Keratinocyte (primary cell): ENCODE measurements at regions not wholly inside any gene's neighbourhood (a gene's known extent, or its start where the extent isn't known, plus 50 kb on each side); places are given as distances from the start of the nearest gene placed in this dataset.

Experiments
- DNase-seq: peaks from one replicate; pipeline ENCODE4 v3.0.0-alpha.2; 2011; ENCODE audit warnings: low read depth, missing footprints, low spot score
- FAIRE-seq: peaks from 2 replicates; lab custom pipeline; 2011; peaks lifted over from hg19 to GRCh38; lab: Jason Lieb, UNC
- H2AFZ ChIP-seq: 2 replicates; pipeline ENCODE4 v1.6.0; 2012; ENCODE audit warnings: low read length, control low read depth, inconsistent platforms; ENCODE audit not compliant: control insufficient read depth
- H3K27ac ChIP-seq: 2 replicates; pipeline ENCODE4 v1.5.1; 2011; ENCODE audit warnings: low read length; ENCODE audit not compliant: control insufficient read depth, insufficient read depth
- H3K27me3 ChIP-seq: 3 replicates; pipeline ENCODE4 v1.6.0; 2011; ENCODE audit warnings: low read length; ENCODE audit not compliant: control insufficient read depth, insufficient read depth; ENCODE audit errors: extremely low read depth
- H3K36me3 ChIP-seq, 2 experiments: 2 replicates in 1 of 2; 3 replicates in 1 of 2; pipeline ENCODE4 v1.5.1; 2011; ENCODE audit warnings: low read length in 2 of 2, mild to moderate bottlenecking in 1 of 2; ENCODE audit not compliant: control insufficient read depth in 2 of 2, insufficient read depth in 2 of 2; ENCODE audit errors: extremely low read depth in 1 of 2
- H3K4me1 ChIP-seq: 3 replicates; pipeline ENCODE4 v1.5.1; 2011; ENCODE audit warnings: low read length; ENCODE audit not compliant: control insufficient read depth, insufficient read depth; ENCODE audit errors: extremely low read depth
- H3K4me2 ChIP-seq: 3 replicates; pipeline ENCODE4 v1.6.0; 2011; ENCODE audit warnings: low read depth, low read length; ENCODE audit not compliant: control insufficient read depth, insufficient read depth; ENCODE audit errors: extremely low read depth
- H3K4me3 ChIP-seq, 3 experiments: fragments of 200-600 bp in 1 of 3; sonication (generic) in 1 of 3; 2 replicates in 2 of 3; 3 replicates in 1 of 3; pipeline ENCODE4 v1.5.1; 2011 to 2016; ENCODE audit warnings: low read length in 3 of 3, mild to moderate bottlenecking in 3 of 3, control low read depth in 2 of 3, inconsistent platforms in 1 of 3, low read depth in 1 of 3, mixed read lengths in 1 of 3, mixed run types in 1 of 3, moderate library complexity in 1 of 3; ENCODE audit not compliant: control insufficient read depth in 2 of 3, insufficient read depth in 2 of 3; ENCODE audit errors: extremely low read depth in 1 of 3
- H3K79me2 ChIP-seq: 2 replicates; pipeline ENCODE4 v1.6.0; 2012; ENCODE audit warnings: low read length; ENCODE audit not compliant: control insufficient read depth, insufficient read depth
- H3K9ac ChIP-seq: 3 replicates; pipeline ENCODE4 v1.6.0; 2011; ENCODE audit warnings: low read length; ENCODE audit not compliant: control insufficient read depth, insufficient read depth; ENCODE audit errors: extremely low read depth
- H3K9me1 ChIP-seq: 3 replicates; pipeline ENCODE4 v1.6.0; 2011; ENCODE audit warnings: low read length; ENCODE audit not compliant: control insufficient read depth, insufficient read depth; ENCODE audit errors: extremely low read depth
- H3K9me3 ChIP-seq: 2 replicates; pipeline ENCODE4 v1.5.1; 2012; ENCODE audit warnings: low read depth, low read length; ENCODE audit not compliant: control insufficient read depth
- H4K20me1 ChIP-seq: 3 replicates; pipeline ENCODE4 v1.6.0; 2011; ENCODE audit warnings: low read length; ENCODE audit not compliant: control insufficient read depth, insufficient read depth; ENCODE audit errors: extremely low read depth
- CTCF ChIP-seq, 3 experiments: IDR thresholded peaks in 1 of 3; conservative IDR thresholded peaks in 1 of 3; optimal IDR thresholded peaks in 1 of 3; 2 replicates in 2 of 3; 3 replicates in 1 of 3; pipeline versions ENCODE3 to v1.5.1; 2011; ENCODE audit warnings: low read length in 3 of 3, mild to moderate bottlenecking in 3 of 3, moderate library complexity in 2 of 3, control low read depth in 1 of 3, inconsistent platforms in 1 of 3; ENCODE audit not compliant: insufficient read depth in 2 of 3; ENCODE audit errors: extremely low read depth in 1 of 3
- EZH2 ChIP-seq: IDR thresholded peaks from one replicate; pipeline ENCODE4 v1.6.1; 2012; ENCODE audit warnings: inconsistent platforms, mild to moderate bottlenecking, low read length, moderate library complexity
- dilution Hi-C: fragments of 300-500 bp; cut with MboI; formaldehyde crosslinking; loops from one replicate; pipeline ENCODE4 v1.7.0; 2020; ENCODE audit warnings: low sequenced_read_pairs; ENCODE audit not compliant: extremely low pct_ligation_motif_present

GRCh38 chr10:133021116-133021962 is 66.4 kb upstream of the ADGRA1 start:
- Histone ChIP-seq H3K36me3 (no peaks in the 10 kb centered on the region), H3K9me1 (no peaks in the 10 kb centered on the region), H3K4me2 (no peak overlapping the region), H3K4me1 (no peaks in the 10 kb centered on the region), H3K79me2 (no peaks in the 10 kb centered on the region), H3K27me3 (peaks cover 8% of the 10 kb centered on the region), H3K4me3 (no peak overlapping the region), H3K9me3 (peaks cover 3% of the 10 kb centered on the region), H2AFZ (no peak overlapping the region), H3K27ac (no peak overlapping the region), H4K20me1 (no peaks in the 10 kb centered on the region), H3K9ac (no peak overlapping the region)
- dilution Hi-C loops: no loop called here
- DNase-seq (no peak), FAIRE-seq (no peak)
- TF ChIP-seq EZH2 (no peak), CTCF (optimal IDR thresholded peaks at IDR 0.05 in 1 of 3, IDR thresholded peaks at IDR 0.05 in 1 of 3, conservative IDR thresholded peaks at IDR 0.05 in 1 of 3; ENCODE audit: extremely low read depth in 1 of 3, insufficient read depth in 2 of 3, low read length in 3 of 3) (no peak)

GRCh38 chr10:133020193-133020817 is 67.4 kb upstream of the ADGRA1 start:
- Histone ChIP-seq H3K4me1 (no peaks in the 10 kb centered on the region), H3K9me1 (no peaks in the 10 kb centered on the region), H4K20me1 (no peaks in the 10 kb centered on the region), H3K9me3 (peaks cover 3% of the 10 kb centered on the region), H3K9ac (no peak overlapping the region), H3K79me2 (no peaks in the 10 kb centered on the region), H3K27ac (no peak overlapping the region), H3K36me3 (no peaks in the 10 kb centered on the region), H3K27me3 (peaks cover 5% of the 10 kb centered on the region), H2AFZ (no peak overlapping the region), H3K4me3 (no peak overlapping the region), H3K4me2 (no peak overlapping the region)
- no peak for DNase-seq
- dilution Hi-C loops: no loop called here
- no peak for TF ChIP-seq CTCF (optimal IDR thresholded peaks at IDR 0.05 in 1 of 3, IDR thresholded peaks at IDR 0.05 in 1 of 3, conservative IDR thresholded peaks at IDR 0.05 in 1 of 3; ENCODE audit: extremely low read depth in 1 of 3, insufficient read depth in 2 of 3, low read length in 3 of 3)
- TF ChIP-seq EZH2: no peak
- FAIRE-seq: no peak
